ENCODE measurements at regions not wholly inside any gene's neighbourhood (a gene's known extent, or its start where the extent isn't known, plus 50 kb on each side); places are given as distances from the start of the nearest gene placed in this dataset.

GRCh38 chr7:52944921-52945320, 90.5 kb upstream of the POM121L12 start:
- 91 to 94% (median 94%) methylated on average over 2 of the region's 2 CpGs for WGBS, 3 donors
- Histone ChIP-seq H3K4me1 (ENCODE audit: insufficient read depth) (peaks cover 1% of the 10 kb centered on the region), H3K27me3 (no peaks in the 10 kb centered on the region), H3K4me3 (no peak overlapping the region), H3K9me3 (no peaks in the 10 kb centered on the region), H3K27ac (no peak overlapping the region), H3K36me3 (no peaks in the 10 kb centered on the region)
- TF ChIP-seq CTCF (IDR thresholded peaks at IDR 0.05) = no peak
- TF ChIP-seq POLR2A (IDR thresholded peaks at IDR 0.05) = no peak
- TF ChIP-seq EP300 (IDR thresholded peaks at IDR 0.05) = no peak
- no peak for DNase-seq
- intact Hi-C loops (cut with DNase I) = no loop called here

- H3K27ac ChIP-seq = no peak overlapping the region
- 61 to 84% (median 77%) methylated on average over 3 of the region's 3 CpGs for WGBS, 3 donors
- no peak for DNase-seq
- no peaks in the 10 kb centered on the region for H3K27me3 ChIP-seq
- no peaks in the 10 kb centered on the region for H3K9me3 ChIP-seq
- TF ChIP-seq CTCF (IDR thresholded peaks at IDR 0.05) = no peak
- TF ChIP-seq EP300 (IDR thresholded peaks at IDR 0.05) = no peak
- TF ChIP-seq POLR2A (IDR thresholded peaks at IDR 0.05) = no peak
- intact Hi-C loops (cut with DNase I) = no loop called here
- no peak overlapping the region for H3K4me3 ChIP-seq
- H3K36me3 ChIP-seq = no peaks in the 10 kb centered on the region
- H3K4me1 ChIP-seq (ENCODE audit: insufficient read depth) = no peaks in the 10 kb centered on the region
Observed at GRCh38 chr7:52940481-52940880, 95.0 kb upstream of the POM121L12 start.

- H3K9me3 ChIP-seq = no peaks in the 10 kb centered on the region
- DNase-seq = no peak
- no peaks in the 10 kb centered on the region for H3K36me3 ChIP-seq
- H3K27me3 ChIP-seq = no peaks in the 10 kb centered on the region
- intact Hi-C loops (cut with DNase I) = no loop called here
- no peak overlapping the region for H3K27ac ChIP-seq
- no peak overlapping the region for H3K4me3 ChIP-seq
- H3K4me1 ChIP-seq (ENCODE audit: insufficient read depth) = no peaks in the 10 kb centered on the region
- TF ChIP-seq EP300 (IDR thresholded peaks at IDR 0.05) (no peak), CTCF (IDR thresholded peaks at IDR 0.05) (no peak), POLR2A (IDR thresholded peaks at IDR 0.05) (no peak)
Observed at GRCh38 chr7:52938455-52939133, 96.8 kb upstream of the POM121L12 start.

- Histone ChIP-seq H3K4me1 (ENCODE audit: insufficient read depth) (no peaks in the 10 kb centered on the region), H3K36me3 (no peaks in the 10 kb centered on the region), H3K27me3 (no peaks in the 10 kb centered on the region), H3K27ac (no peak overlapping the region), H3K9me3 (no peaks in the 10 kb centered on the region), H3K4me3 (no peak overlapping the region)
- 38 to 43% (median 40%) methylated on average over 2 of the region's 2 CpGs for WGBS, 3 donors
- intact Hi-C loops (cut with DNase I) = no loop called here
- TF ChIP-seq EP300 (IDR thresholded peaks at IDR 0.05) = no peak
- no peak for TF ChIP-seq CTCF (IDR thresholded peaks at IDR 0.05)
- DNase-seq = no peak
Observed at GRCh38 chr7:52936750-52937149, 98.7 kb upstream of the POM121L12 start.
